Activated CD4-positive, alpha-beta T cell treated with anti-CD3 and anti-CD28 coated beads for 1 hour (primary cell): ENCODE measurements at regions not wholly inside any gene's neighbourhood (a gene's known extent, or its start where the extent isn't known, plus 50 kb on each side); places are given as distances from the start of the nearest gene placed in this dataset.

Experiments
- DNase-seq: peaks from one replicate; pipeline ENCODE4 v3.0.0-alpha.2; 2020

DNA sequence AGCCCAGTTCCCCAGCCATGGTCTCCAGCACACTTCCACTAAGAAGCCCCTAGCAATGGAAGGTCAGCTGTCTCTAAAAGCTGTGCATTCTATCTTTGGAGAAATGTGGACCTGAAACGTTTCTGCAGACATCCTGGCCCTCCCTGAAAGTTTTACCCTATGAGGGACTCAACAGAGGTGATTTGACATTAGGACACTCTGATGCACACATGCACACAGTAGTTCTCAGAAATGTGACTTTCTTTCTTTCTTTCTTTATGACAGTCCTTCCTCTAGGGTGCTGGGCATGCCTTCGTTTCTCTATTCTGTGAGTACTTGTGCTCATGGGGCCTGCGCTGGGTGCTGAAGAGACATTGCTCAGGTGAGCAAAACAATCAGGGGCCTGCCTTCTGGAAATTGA, 857.3 kb downstream of the RNF144A start:
- DNase-seq, result no peak

DNA sequence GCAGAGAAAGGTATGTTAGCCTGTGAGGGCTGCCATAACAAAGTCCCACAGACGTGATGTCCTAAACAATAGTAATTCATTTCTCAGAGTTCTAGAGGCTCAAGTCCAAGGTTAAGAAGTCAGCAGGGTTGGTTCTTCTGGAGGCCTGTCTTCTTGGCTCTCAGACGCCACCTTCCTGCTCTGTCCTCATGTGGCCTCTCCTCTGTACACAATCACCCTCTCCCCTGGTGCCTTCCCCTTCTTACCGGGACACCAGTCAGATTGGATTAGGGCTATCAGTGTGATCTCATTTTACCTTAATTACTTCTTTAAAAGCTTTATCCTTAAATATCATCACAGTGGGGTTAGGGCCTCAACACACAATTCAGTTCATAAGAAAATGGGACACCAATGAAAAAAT, 860.5 kb downstream of the RNF144A start:
- DNase-seq, result no peak

DNA sequence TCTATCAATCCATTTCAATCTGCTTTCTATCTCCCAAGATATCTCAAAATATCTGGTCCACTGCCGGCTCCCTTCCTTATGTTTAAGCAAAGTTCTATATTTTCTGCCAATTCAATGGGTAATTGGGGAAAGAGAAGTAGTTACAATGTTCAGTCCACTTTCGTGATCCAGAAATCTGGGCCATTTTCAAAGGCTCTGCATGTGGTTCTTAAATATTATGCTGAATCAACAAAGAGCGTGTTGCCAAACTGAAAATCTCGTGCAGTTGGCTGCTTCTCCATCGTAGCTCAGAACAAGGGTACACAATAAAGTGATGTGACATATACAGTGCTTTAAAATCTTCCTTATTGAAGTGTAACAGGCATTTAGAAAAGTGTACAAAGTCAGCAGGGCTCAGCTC, 863.1 kb downstream of the RNF144A start:
- DNase-seq, result no peak

DNA sequence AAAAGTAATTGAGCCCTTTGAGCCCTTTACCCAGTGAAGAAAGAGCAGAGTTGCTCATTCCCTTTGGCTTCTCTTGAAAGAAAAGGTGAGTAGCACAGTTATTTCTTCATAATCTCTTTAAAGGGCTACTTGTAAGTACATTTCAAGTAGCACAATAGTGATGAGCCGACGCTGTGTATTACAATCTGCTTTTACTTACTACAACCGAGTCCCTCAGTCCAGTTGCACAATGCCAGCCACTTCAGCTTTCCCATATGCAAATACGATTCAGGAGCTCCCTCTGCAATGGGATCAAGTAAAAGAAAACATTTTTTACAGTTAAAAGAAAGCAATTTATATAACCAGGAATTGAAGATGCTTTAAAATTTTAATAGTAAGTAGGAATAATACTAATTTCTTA, 868.5 kb downstream of the RNF144A start:
- no peak for DNase-seq

DNA sequence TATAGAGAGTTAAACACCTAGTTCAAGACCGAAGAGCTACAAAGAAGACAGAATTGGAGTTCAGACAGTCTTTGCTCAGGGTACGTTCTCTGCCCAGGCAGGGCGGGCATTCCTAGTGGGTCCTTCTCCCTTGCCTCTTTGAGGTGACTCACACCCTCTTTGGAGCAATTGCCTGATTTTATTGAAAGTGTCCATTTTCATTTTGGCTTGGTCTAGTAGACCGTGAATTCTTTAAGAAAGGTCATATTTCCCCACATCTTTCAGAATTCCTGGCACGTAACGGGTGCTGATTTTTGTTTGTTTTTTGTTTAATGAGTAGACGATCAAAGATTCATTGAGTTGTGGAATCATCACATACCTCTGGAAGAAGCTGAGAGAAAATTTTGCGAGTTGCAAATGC, 871.5 kb downstream of the RNF144A start:
- no peak for DNase-seq

DNA sequence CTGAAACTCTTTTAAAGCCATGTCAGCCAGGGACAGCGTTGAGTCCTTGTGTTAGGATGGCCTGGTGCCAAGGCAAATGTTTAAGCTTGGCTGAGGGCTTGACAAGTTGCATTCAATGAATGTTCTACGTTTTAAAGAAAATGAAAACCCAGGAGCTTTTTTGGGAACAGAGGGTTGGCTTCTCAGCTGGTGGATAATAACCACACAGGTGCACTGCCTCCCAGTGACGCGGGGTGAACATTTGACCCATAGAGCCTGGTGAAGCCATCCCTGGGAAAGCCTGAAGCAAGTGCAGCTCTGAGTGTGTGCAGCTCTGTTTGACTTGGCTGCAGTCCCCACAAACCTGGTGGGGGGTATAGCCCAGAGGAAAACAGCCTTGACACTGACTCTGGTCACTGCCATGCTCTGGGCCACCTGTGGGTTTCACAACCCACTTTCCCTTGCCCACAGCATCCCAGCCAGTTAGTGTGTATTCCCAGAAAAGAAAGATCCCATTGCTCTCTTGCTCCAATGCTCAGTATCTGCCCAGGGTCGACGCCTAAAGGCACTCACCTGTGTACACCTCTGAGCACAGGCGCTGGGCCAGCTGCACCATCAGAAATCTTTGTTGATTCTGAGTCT, 874.9 kb downstream of the RNF144A start:
- DNase-seq, result no peak

DNA sequence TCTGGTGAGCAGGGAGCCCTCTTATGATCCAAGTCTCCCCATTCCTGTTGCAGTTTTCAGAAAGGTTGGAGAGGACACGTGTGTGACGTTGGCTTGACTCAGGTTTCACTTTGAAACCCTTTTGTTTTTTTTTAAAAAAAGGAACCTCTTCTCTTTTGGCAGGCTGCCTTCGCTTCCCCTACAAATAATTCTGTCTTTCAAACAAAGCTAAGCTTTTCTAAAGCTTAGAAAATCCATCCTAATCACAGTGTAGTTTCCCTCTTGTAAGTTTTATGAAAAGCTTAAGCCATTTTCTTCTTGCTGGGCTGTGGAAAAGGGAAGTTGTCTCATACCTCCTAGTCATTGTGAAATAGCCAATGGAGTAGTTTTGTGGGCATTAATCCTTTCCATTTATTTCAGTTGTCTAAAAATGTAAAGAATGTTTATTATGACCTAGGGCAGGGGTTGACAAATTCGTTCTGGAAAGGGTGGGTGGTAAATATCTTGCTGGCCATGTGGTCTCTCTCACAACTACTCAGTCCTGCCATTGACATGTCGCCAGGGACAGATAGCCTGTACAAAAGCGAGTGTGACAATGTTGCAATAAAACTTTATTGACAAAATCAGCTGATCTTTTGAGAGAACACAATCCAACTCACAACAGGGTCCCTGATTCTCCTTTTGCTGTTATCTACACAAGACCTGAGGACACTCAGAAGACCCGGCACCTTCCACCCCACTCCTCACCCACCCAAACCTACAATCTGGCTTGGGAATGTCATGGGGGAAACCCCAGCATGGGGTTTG, 878.8 kb downstream of the RNF144A start:
- no peak for DNase-seq

DNA sequence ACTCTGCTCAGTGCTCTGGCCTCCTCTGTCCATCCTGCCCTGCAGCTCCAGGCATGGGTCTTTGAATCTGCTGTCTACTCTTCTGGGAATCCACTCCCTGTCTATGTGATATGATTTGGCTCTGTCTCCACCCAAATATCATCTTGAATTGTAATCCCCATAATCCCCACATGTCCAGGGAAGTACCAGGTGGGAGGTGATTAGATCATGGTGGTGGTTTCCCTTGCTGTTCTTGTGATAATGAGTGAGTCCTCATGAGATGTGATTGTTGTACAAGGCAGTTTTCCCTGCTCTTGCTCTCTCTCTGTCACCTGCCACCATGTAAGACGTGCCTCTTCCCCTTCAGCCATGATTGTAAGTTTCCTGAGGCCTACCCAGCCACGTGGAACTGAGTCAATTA, 881.8 kb upstream of the ID2 start:
- no peak for DNase-seq

DNA sequence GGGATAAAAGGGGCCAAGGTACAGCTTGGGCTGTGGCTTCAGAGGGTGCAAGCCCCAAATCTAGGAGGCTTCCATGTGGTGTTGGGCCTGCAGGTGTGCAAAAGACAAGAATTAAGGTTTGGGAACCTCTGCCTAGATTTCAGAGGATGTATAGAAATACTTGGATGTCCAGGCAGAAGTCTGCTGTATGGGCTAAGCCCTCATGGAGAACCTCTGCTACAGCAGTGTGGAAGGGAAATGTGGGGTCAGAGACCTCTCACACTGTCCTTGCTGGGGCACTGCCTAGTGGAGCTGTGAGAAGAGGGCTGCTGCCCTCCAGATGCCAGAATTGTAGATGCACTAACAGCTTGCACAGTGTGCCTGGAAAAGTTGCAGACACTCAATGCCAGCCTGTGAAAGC, 880.6 kb upstream of the ID2 start:
- DNase-seq, result no peak

DNA sequence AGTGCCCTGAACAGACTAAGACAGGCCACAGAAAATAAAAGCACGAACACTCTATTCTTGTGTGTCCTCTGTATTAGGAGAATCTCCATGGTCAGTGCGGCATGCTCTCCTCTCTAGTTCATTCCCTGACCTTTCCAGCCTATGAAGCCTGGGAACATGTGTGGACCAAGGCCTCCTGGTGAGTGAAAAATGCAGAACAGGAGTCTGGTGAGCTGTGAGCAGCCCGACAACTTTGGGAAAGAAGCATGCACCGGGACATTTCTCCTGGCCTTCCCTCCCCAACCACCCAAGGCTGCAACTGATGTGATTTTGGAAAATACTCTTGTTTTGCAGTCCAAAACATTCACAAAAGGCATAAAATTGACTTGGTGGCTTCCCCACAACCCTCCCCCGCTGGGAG, 878.3 kb upstream of the ID2 start:
- DNase-seq, result no peak

DNA sequence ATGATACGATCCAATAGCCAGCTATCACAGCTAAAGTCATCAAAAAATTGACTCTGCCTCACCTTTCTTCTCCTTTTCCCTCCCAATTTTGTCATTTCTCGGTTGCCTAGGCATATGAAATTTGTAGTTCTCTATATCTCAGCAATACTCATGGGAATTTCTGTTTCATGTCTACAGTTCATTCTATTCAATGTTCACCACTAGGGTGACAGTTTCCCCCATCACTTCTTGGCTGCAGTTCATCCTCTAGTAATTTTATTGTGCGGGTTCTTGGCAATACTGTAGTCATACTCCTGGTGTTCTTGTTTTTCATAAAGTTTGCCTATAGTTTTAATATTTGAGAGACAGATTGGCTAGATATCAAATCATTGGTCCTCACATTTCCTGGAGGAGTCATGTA, 872.2 kb upstream of the ID2 start:
- DNase-seq, result no peak

DNA sequence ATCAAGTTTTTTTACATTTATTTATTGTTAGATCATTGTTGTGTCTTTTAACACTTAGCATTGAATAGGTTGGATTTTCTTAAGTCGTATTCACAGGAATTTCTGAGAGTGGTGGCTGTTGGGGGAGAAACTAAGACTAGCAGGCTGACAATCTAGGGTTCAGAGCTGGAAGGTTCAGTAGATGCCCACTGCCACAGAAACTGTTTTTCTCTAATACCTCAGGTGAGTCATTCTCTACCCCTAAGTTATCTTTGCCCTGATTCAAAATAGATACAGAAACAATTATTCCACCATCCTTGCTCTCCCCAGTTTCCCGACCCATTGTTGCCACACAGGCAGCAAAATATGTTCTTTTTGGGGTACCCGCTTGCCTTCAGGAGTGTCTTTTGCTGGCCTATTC, 870.8 kb upstream of the ID2 start:
- no peak for DNase-seq

DNA sequence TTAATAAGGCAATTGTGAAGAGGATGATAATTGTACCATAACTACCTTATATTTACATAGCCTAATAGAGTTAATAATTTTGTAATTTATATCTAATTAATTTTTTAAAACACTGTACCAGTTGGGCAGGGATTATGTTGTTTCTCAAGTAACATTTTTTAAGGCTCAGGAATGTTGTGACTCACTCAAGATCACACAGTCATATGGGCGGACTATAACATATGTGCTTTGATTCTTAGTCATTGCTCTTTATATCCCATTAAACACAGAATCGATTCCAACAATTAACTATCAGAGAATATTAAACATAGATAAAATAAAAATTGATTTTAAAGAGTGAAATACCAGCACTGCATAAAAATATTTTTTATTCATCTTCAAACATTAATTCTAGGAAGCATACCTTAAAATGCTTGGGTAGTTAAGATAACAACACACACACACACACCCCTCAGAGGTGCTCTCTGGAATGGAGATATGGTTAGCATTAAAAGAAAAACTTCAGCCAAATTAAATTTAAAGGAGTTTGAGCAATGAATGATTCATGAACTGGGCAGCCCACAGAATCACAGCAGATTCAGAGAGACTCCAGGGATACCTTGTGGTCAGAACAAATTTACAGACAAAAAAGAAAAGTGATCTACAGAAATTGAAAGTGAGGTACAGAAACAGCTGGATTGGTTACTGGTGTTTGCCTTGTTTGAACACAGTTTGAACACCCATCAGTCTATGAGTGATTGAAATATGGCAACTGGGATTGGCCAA, 869.4 kb upstream of the ID2 start:
- no peak for DNase-seq

DNA sequence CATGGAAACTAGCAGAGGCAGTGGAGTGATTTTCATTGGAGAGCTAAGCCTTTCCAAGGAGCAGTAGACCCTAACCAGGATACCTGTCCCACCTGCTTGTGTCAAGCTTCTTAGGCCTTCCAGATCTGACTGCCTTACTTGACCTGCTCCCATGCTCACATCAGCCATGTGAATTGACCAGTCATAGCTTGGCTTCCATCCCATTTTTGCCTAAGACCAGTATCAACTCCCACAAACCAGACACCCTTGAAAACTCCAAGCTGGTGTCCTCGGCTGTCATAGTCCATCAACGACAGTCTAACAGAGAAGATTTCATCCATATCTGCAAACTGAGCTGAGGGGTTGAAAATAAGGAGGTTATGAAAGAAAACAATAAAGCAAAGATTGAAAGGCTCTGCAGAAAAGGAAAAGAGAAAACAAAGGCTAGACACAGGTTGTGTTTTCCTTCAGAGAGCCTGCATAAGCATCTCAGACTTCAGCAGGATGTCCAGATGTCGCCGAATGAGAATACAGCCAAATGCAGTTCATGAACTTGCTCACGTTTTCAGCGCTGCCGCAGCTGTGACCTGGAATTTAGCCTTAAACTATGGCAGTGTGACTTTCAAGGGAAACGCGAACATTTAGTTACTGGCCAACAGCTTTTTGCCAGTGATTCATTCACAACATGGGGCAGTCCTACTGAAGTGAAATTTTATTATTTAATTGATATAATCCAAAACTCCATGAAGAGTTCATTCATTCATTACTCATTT, 868.1 kb upstream of the ID2 start:
- DNase-seq, result no peak

DNA sequence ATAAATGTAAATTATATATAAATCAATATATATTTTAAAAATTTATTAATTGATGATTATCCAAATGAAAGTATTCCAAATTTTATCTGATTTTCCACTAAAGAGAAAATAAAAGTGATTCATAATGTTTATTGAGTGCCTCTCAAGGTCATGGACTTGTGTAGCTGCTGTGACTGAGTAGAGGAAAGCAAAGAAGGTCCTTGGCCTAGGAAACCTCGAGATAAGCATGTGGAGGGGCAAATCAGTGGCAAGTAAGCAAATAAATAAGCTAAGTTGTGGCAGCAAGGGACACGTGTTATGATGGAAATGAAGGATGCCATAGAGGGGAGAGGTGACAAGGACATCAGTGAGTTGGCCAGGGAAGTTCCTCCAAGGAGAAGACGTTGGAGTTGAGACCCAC, 866.1 kb upstream of the ID2 start:
- no peak for DNase-seq

DNA sequence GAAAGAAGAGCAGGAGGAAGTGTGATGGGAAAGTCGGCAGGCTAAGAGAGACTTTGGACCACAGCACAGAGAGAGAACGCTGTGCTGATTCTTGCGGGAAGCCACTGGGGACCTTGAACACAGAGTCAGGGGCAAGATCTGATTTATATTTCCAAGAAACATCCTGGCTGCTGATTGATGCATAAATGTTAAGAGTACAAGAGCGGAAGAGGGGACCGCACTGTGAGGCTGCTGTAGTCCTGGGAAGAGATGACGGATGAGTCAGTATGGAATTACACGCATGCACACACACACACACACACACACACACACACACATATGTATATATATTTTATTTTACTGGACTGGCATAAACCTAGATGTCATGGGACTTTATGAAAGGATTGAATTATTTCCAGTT, 865.6 kb upstream of the ID2 start:
- DNase-seq, result no peak

DNA sequence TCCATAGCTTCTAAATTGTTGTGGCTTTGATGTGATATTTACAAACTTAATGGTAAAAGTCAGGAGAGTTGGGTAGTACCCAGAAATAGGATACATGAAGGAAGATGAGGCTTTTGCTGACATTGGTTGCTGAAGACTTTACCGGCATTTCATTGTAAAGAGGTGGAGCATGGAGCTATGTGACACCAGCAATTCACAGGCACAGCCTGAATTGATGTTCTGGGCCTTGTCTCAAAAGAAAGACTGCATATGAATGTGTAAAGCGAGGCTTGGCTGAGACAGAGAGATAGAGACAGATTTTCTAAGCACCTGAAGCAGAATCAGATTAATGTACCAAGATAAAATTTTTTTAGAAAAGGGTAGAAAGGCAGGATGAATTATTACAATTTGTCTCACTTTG, 864.9 kb upstream of the ID2 start:
- DNase-seq, result no peak

DNA sequence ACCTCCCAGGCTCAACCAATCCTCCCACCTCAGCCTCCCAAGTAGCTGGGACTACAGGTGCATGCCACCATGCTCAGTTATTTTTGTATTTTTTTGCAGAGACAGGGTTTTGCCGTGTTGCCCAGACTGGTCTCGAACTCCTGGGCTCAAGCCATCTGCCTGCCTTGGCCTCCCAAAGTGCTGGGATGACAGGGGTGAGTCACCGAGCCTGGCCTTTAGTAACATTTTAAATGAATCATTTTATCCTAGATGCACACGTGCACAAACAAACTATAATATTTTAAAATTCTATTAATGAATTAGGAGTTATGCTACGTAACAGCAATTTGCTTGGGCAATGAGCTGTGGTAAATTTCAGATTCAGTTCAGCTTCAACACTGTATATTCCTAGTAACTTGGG, 862.5 kb upstream of the ID2 start:
- no peak for DNase-seq

DNA sequence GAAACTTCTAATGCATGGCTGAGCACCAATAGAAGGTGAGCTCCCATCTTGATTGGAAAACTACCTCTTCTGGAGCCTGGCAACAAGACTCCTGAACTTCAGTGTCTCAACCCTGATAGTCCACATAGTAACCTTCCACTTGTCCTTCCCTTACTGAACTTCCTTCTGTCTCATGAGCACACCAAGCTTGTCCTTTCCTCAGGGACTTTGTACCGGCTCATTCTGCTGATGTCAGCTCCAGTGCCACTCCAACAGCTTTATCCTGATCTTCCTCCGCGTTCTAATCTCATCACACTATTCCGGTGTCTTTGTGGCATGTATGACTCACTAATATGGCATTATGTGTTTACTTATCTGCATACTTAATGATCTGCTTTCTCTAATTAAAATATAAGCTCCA, 862.0 kb upstream of the ID2 start:
- no peak for DNase-seq

DNA sequence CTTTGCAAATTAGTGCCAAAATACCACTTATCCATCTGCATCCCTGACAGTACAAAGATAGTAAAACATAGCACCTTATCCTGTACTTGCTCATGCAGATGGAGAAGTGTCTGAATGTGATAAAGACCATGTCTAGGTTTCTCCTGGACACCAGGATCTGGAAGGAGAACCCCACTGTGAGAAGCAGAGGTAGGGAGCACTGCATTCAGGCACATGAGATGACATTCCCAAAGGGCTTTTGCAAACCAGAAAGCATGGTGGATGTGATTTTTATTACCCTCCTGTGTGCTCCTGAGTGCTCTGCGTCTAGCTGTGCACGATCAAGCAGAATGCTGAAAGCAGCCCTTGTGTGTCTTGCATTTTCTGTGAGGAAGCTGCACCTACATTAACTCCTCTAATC, 857.6 kb upstream of the ID2 start:
- no peak for DNase-seq

DNA sequence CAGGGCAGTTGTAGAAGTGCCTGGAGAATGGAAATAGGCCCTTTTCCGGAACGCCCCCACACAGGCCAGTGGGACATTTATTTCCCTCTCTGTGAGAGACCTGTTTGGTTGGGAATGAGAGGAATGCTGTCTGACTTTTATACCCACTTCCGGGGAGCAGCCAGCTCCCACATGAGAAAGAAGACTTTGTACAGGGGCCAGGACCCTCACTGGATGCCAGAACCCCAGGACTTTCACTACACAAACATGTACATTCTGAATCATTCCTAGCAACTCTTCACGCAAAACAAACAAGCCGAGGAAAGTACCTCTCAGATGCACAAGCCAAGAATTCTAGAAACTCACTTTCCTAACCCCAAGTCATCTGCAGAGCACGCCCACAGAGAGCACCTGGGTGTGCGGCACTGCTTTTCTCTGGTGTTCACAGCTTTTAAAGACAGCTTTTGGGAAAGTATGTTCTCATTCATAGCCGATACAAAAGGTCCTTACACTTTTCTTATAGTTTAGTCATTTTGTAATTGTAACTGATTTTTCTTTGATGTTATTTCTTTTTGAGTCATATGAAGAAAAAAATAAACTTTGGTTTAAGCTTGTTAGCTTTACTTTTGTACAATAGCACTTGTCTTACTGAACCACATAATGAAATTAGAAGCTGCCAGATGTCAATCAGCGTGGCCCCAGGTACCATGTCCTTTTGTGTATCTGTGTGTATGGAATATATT, 856.1 kb upstream of the ID2 start:
- DNase-seq, result no peak

DNA sequence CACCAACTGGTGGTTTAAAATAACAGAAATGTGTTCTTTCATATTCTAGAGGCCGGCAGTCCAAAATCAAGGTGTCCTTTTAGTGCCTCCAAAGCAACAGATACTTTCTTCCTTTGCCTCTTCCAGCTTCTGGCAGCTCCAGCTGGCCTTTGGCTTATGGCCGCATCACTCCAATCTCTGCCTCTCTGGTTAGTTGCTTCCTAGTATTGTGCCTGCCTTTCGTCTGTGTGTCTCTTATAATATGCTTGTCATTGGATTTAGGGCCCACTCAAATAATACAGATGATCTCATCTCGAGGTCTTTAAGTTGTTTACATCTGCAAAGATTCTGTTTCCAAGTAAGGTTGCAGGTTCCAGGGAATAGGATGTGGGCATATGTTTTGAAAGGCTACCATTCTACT, 855.2 kb upstream of the ID2 start:
- no peak for DNase-seq

DNA sequence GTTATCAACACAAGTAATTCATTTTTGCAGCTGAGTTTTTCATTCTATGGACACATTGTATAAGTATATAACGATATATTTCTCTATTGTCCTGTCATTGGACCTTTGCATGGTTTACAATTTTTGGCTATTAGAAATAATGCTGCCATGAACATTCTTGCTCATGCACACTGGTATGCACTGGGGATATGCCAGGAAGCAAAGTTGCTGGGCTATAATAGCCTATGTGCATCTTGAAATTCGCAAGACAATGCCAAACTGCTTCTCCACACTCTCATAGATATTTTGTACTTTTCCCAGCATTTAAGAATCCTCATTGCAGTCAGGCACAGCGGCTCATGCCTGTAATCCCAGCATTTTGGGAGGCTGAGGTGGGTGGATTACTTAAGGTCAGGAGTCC, 852.6 kb upstream of the ID2 start:
- DNase-seq, result no peak
